Stomach (tissue), 4 donors: ENCODE measurements at regions not wholly inside any gene's neighbourhood (a gene's known extent, or its start where the extent isn't known, plus 50 kb on each side); places are given as distances from the start of the nearest gene placed in this dataset.

ENCODE experiments used
- EP300 ChIP-seq: sonication (generic); formaldehyde crosslinking; IDR thresholded peaks from one replicate; pipeline ENCODE4 v1.6.1; 2017; ENCODE audit warnings: antibody characterized with exemption
- POLR2AphosphoS5 ChIP-seq, 3 donors: sonication (generic); formaldehyde crosslinking; IDR thresholded peaks; one replicate each; pipeline ENCODE4 v1.6.1; 2016; ENCODE audit warnings: antibody characterized with exemption in 3 of 3
- TF ChIP-seq, protein P1 (sequence below), 7 experiments: fragments of 450-650 bp in 4 of 7; fragments of 200-600 bp in 3 of 7; sonication (generic) in 3 of 7; IDR thresholded peaks; one replicate each; pipeline ENCODE4 v1.5.1; 2016 to 2019; ENCODE audit warnings: antibody characterized with exemption in 7 of 7, control low read depth in 2 of 7, mild to moderate bottlenecking in 1 of 7

DNA sequence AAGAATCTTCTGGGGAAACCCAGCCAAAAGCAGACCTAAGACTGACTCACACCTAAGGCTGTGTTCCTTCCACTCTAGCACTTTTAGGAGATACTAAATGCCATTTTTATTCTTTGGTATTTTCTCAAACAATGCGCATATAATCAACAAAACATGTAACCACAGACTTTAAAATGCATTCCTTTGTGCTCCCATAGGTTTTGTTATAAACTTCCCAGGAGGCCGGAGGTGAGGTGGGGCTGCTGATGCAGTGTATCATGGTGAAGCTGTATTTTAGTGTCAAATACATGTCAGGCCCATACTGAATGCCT is 155.2 kb downstream of the BTBD3 start:
- TF ChIP-seq, protein P1, sequence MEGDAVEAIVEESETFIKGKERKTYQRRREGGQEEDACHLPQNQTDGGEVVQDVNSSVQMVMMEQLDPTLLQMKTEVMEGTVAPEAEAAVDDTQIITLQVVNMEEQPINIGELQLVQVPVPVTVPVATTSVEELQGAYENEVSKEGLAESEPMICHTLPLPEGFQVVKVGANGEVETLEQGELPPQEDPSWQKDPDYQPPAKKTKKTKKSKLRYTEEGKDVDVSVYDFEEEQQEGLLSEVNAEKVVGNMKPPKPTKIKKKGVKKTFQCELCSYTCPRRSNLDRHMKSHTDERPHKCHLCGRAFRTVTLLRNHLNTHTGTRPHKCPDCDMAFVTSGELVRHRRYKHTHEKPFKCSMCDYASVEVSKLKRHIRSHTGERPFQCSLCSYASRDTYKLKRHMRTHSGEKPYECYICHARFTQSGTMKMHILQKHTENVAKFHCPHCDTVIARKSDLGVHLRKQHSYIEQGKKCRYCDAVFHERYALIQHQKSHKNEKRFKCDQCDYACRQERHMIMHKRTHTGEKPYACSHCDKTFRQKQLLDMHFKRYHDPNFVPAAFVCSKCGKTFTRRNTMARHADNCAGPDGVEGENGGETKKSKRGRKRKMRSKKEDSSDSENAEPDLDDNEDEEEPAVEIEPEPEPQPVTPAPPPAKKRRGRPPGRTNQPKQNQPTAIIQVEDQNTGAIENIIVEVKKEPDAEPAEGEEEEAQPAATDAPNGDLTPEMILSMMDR (IDR thresholded peaks at IDR 0.05) = no peak
- TF ChIP-seq EP300 (no peak), POLR2AphosphoS5 (IDR thresholded peaks at IDR 0.05) (no peak)
